H9 (cell line): ENCODE measurements at regions not wholly inside any gene's neighbourhood (a gene's known extent, or its start where the extent isn't known, plus 50 kb on each side); places are given as distances from the start of the nearest gene placed in this dataset.

ENCODE experiments used
- DNase-seq: peaks from one replicate; pipeline ENCODE4 v3.0.0-alpha.2; 2017
- H2AFZ ChIP-seq: one replicate; pipeline ENCODE4 v1.6.1; 2013; ENCODE audit warnings: mild to moderate bottlenecking, low read length, control low read depth, moderate library complexity
- H2AK5ac ChIP-seq: 2 replicates; pipeline ENCODE4 v1.6.1; 2013; ENCODE audit warnings: low read length, control low read depth, mixed read lengths; ENCODE audit not compliant: insufficient read length
- H2BK120ac ChIP-seq: one replicate; pipeline ENCODE4 v1.6.1; 2013; ENCODE audit warnings: low read depth, mild to moderate bottlenecking, low read length, control low read depth, inconsistent platforms; ENCODE audit not compliant: poor library complexity, severe bottlenecking
- H2BK12ac ChIP-seq: 2 replicates; pipeline ENCODE4 v1.6.1; 2013; ENCODE audit warnings: low read length, control low read depth, mixed read lengths, low read depth; ENCODE audit not compliant: insufficient read length
- H2BK15ac ChIP-seq: 2 replicates; pipeline ENCODE4 v1.6.1; 2013; ENCODE audit warnings: low read depth, low read length, control low read depth
- H2BK20ac ChIP-seq: one replicate; pipeline ENCODE4 v1.6.1; 2013; ENCODE audit warnings: low read depth, mild to moderate bottlenecking, low read length, control low read depth, inconsistent platforms; ENCODE audit not compliant: poor library complexity, severe bottlenecking
- H2BK5ac ChIP-seq: 2 replicates; pipeline ENCODE4 v1.6.1; 2013; ENCODE audit warnings: low read length, control low read depth, mixed read lengths; ENCODE audit not compliant: insufficient read length
- H3K14ac ChIP-seq: 2 replicates; pipeline ENCODE4 v1.6.1; 2013; ENCODE audit warnings: low read length, control low read depth; ENCODE audit not compliant: insufficient read depth
- H3K18ac ChIP-seq: 2 replicates; pipeline ENCODE4 v1.6.1; 2013; ENCODE audit warnings: low read depth, mild to moderate bottlenecking, mixed read lengths, low read length, control low read depth; ENCODE audit not compliant: insufficient read length
- H3K23ac ChIP-seq: 2 replicates; pipeline ENCODE4 v1.6.1; 2013; ENCODE audit warnings: low read length, control low read depth, mixed read lengths, low read depth; ENCODE audit not compliant: insufficient read length
- H3K23me2 ChIP-seq: 2 replicates; pipeline ENCODE4 v1.6.1; 2013; ENCODE audit warnings: low read depth, mild to moderate bottlenecking, mixed read lengths, low read length, control low read depth; ENCODE audit not compliant: insufficient read length, poor library complexity, severe bottlenecking
- H3K27ac ChIP-seq: 2 replicates; pipeline ENCODE4 v1.5.1; 2013; ENCODE audit warnings: low read length, control low read depth, mixed read lengths, low read depth; ENCODE audit not compliant: insufficient read length
- H3K27me3 ChIP-seq: 2 replicates; pipeline ENCODE4 v1.6.1; 2013; ENCODE audit warnings: low read length, control low read depth, inconsistent platforms; ENCODE audit not compliant: insufficient read depth
- H3K4ac ChIP-seq: 2 replicates; pipeline ENCODE4 v1.6.1; 2013; ENCODE audit warnings: low read depth, mild to moderate bottlenecking, control low read depth, inconsistent platforms, low read length, moderate library complexity
- H3K4me1 ChIP-seq: 2 replicates; pipeline ENCODE4 v1.6.1; 2013; ENCODE audit warnings: low read length, control low read depth, inconsistent platforms; ENCODE audit not compliant: insufficient read depth
- H3K4me2 ChIP-seq: 2 replicates; pipeline ENCODE4 v1.6.1; 2013; ENCODE audit warnings: low read length, control low read depth, mixed read lengths; ENCODE audit not compliant: insufficient read length, insufficient read depth
- H3K56ac ChIP-seq: 2 replicates; pipeline ENCODE4 v1.6.1; 2013; ENCODE audit warnings: low read depth, mild to moderate bottlenecking, mixed read lengths, low read length, control low read depth; ENCODE audit not compliant: insufficient read length
- H3K79me1 ChIP-seq: 2 replicates; pipeline ENCODE4 v1.6.1; 2013; ENCODE audit warnings: low read depth, mild to moderate bottlenecking, moderate library complexity, low read length, control low read depth, inconsistent platforms; ENCODE audit not compliant: insufficient read depth, poor library complexity, severe bottlenecking
- H3K79me2 ChIP-seq: 2 replicates; pipeline ENCODE4 v1.6.1; 2013; ENCODE audit warnings: low read length, control low read depth, inconsistent platforms; ENCODE audit not compliant: insufficient read depth
- H3K9ac ChIP-seq: 2 replicates; pipeline ENCODE4 v1.6.1; 2013; ENCODE audit warnings: low read length, control low read depth, mixed read lengths; ENCODE audit not compliant: insufficient read length; ENCODE audit errors: extremely low read depth
- H3K9me3 ChIP-seq: one replicate; pipeline ENCODE4 v1.6.1; 2013; ENCODE audit warnings: low read depth, low read length, inconsistent platforms; ENCODE audit not compliant: control insufficient read depth
- H3T11ph ChIP-seq: one replicate; pipeline ENCODE4 v1.6.1; 2013; ENCODE audit warnings: mild to moderate bottlenecking, low read length, control low read depth, inconsistent platforms
- H4K20me1 ChIP-seq: one replicate; pipeline ENCODE4 v1.6.1; 2013; ENCODE audit not compliant: control insufficient read depth, insufficient read length, insufficient read depth
- H4K5ac ChIP-seq: 2 replicates; pipeline ENCODE4 v1.6.1; 2013; ENCODE audit warnings: low read depth, mild to moderate bottlenecking, mixed read lengths, low read length, control low read depth; ENCODE audit not compliant: insufficient read length
- H4K8ac ChIP-seq: replicated peaks from 2 replicates; pipeline ENCODE4 v1.6.1; 2013; ENCODE audit warnings: low read length, control low read depth, mixed read lengths, low read depth; ENCODE audit not compliant: insufficient read length
- H4K91ac ChIP-seq: 2 replicates; pipeline ENCODE4 v1.6.1; 2013; ENCODE audit warnings: low read depth, mild to moderate bottlenecking, moderate library complexity, mixed read lengths, low read length, control low read depth; ENCODE audit not compliant: insufficient read length
- H3K27ac Mint-ChIP-seq, 3 experiments: 2 replicates in 2 of 3; 3 replicates in 1 of 3; pipeline ENCODE4 v1.8.0; 2020 to 2021; ENCODE audit warnings: mixed read lengths in 3 of 3, mild to moderate bottlenecking in 1 of 3, moderate library complexity in 1 of 3
- H3K27me3 Mint-ChIP-seq: 2 replicates; pipeline ENCODE4 v1.8.0; 2021; ENCODE audit warnings: low read depth, mild to moderate bottlenecking, moderate library complexity, mixed read lengths
- H3K36me3 Mint-ChIP-seq, 3 experiments: 2 replicates in 2 of 3; 3 replicates in 1 of 3; pipeline ENCODE4 v1.8.0; 2020 to 2021; ENCODE audit warnings: low read depth in 3 of 3, mixed read lengths in 3 of 3; ENCODE audit not compliant: insufficient read depth in 1 of 3
- H3K4me1 Mint-ChIP-seq, 2 experiments: 2 replicates each; pipeline ENCODE4 v1.8.0; 2020; ENCODE audit warnings: mixed read lengths in 2 of 2
- H3K4me3 Mint-ChIP-seq, 2 experiments: 2 replicates in 1 of 2; 3 replicates in 1 of 2; pipeline ENCODE4 v1.8.0; 2020 to 2021; ENCODE audit warnings: mild to moderate bottlenecking in 2 of 2, mixed read lengths in 2 of 2, moderate library complexity in 1 of 2
- H3K9me3 Mint-ChIP-seq, 2 experiments: 2 replicates in 1 of 2; 3 replicates in 1 of 2; pipeline ENCODE4 v1.8.0; 2020; ENCODE audit warnings: mild to moderate bottlenecking in 2 of 2, mixed read lengths in 2 of 2, moderate library complexity in 1 of 2
- CTCF ChIP-seq: fragments of 200-600 bp; sonication (generic); conservative IDR thresholded peaks from 3 replicates; pipeline ENCODE4 v1.8.0; 2021; ENCODE audit warnings: antibody characterized with exemption, mild to moderate bottlenecking
- WGBS: extraction: QIAGEN DNeasy Blood & Tissue Kit; methylation state at CpG from one replicate; pipeline ENCODE4 v1.1.7; 2013; ENCODE audit warnings: missing lambda C conversion rate, low lambda C conversion rate, mixed read lengths; ENCODE audit not compliant: insufficient read length; ENCODE audit errors: extremely low coverage; 5-methylcytosine and 5-hydroxymethylcytosine counted together

- Histone ChIP-seq H4K20me1 (no peaks in the 10 kb centered on the region), H4K91ac (no peak overlapping the region), H2BK12ac (no peak overlapping the region), H3K27ac (no peak overlapping the region), H3K23me2 (no peaks in the 10 kb centered on the region), H2BK20ac (no peak overlapping the region), H3K23ac (no peak overlapping the region), H2BK5ac (no peak overlapping the region), H3K14ac (no peak overlapping the region), H3K9ac (no peak overlapping the region), H3K18ac (no peak overlapping the region), H3K27me3 (no peaks in the 10 kb centered on the region), H3K4ac (no peak overlapping the region), H3K4me2 (no peak overlapping the region), H3K4me1 (no peaks in the 10 kb centered on the region), H2AK5ac (no peak overlapping the region), H4K8ac (no peak overlapping the region), H3T11ph (no peak overlapping the region), H3K9me3 (no peaks in the 10 kb centered on the region), H2BK120ac (no peak overlapping the region), H3K79me2 (no peaks in the 10 kb centered on the region), H4K5ac (no peak overlapping the region), H3K79me1 (no peaks in the 10 kb centered on the region), H2BK15ac (no peak overlapping the region), H3K56ac (no peak overlapping the region), H2AFZ (no peak overlapping the region)
- Mint-ChIP-seq H3K27me3 (no peaks in the 10 kb centered on the region), H3K4me3 (no peak overlapping the region), H3K36me3 (no peaks in the 10 kb centered on the region), H3K27ac (no peak overlapping the region), H3K9me3 (peaks cover 39 to 51% of the 10 kb centered on the region in 2 experiments), H3K4me1 (no peaks in the 10 kb centered on the region)
- WGBS: no CpG with 5 or more reads among the region's 2 CpGs
- TF ChIP-seq CTCF: no peak
- no peak for DNase-seq
These were observed 382.0 kb downstream of the MAGEB5 start for GRCh38 chrX:26597981-26598380.
